HepG2 (cell line): ENCODE measurements at regions not wholly inside any gene's neighbourhood (a gene's known extent, or its start where the extent isn't known, plus 50 kb on each side); places are given as distances from the start of the nearest gene placed in this dataset.

Experiments used
- ATAC-seq: fragments of 200-7000 bp; cut with Tn5 transposase; 3 replicates; pipeline ENCODE4 v1.9.1; 2020; ENCODE audit warnings: mild to moderate bottlenecking, moderate library complexity
- BruUV-seq: library from RNA; stranded (reverse); fragments of 400-500 nt; replicated peaks from 2 replicates; lab custom pipeline; 2021; lab: Mats Ljungman, UMichigan
- CTCF ChIA-PET: fragments of 300-600 bp; formaldehyde crosslinking; extraction: SDS; loops from one replicate; lab custom pipeline; 2021; ENCODE audit warnings: low total read pairs, inconsistent platforms, low intra/inter-chr PET ratio; lab: Yijun Ruan, JAX
- POLR2A ChIA-PET: fragments of 350-600 bp; sonication (Branson Sonifier 250); formaldehyde crosslinking; loops from one replicate; lab custom pipeline; 2020; ENCODE audit warnings: antibody characterized with exemption, inconsistent platforms; lab: Yijun Ruan, JAX
- DNase-seq: peaks from one replicate; pipeline ENCODE4 v3.0.0-alpha.2; 2015; ENCODE audit warnings: low spot score
- FAIRE-seq: peaks from 3 replicates; lab custom pipeline; 2011; peaks lifted over from hg19 to GRCh38; lab: Jason Lieb, UNC
- H2AFZ ChIP-seq: one replicate; pipeline ENCODE4 v1.6.1; 2011; ENCODE audit warnings: low read length, inconsistent platforms
- H3K27ac ChIP-seq: fragments of 300-600 bp; 3 replicates; pipeline ENCODE4 v1.8.0; 2011; ENCODE audit warnings: mixed run types, mild to moderate bottlenecking, mixed read lengths, low read length, inconsistent platforms; ENCODE audit not compliant: insufficient read depth; ENCODE audit errors: extremely low read length
- H3K27me3 ChIP-seq, 2 experiments: fragments of 200-600 bp in 1 of 2; 2 replicates in 1 of 2; 3 replicates in 1 of 2; pipeline versions ENCODE4 v1.6.0 to v1.8.0; 2011; ENCODE audit warnings: low read length in 2 of 2, mild to moderate bottlenecking in 2 of 2, moderate library complexity in 2 of 2, inconsistent platforms in 1 of 2; ENCODE audit not compliant: insufficient read depth in 2 of 2, control insufficient read depth in 1 of 2
- H3K36me3 ChIP-seq, 2 experiments: fragments of 200-600 bp in 1 of 2; replicated peaks in 1 of 2; 2 replicates in 1 of 2; 3 replicates in 1 of 2; pipeline versions ENCODE4 v1.5.1 to v1.8.0; 2011; ENCODE audit warnings: low read length in 2 of 2, inconsistent platforms in 1 of 2; ENCODE audit not compliant: insufficient read depth in 2 of 2, control insufficient read depth in 1 of 2
- H3K4me1 ChIP-seq: 2 replicates; pipeline ENCODE4 v1.5.1; 2012; ENCODE audit warnings: low read length, inconsistent platforms; ENCODE audit not compliant: insufficient read depth
- H3K4me2 ChIP-seq: 2 replicates; pipeline ENCODE4 v1.6.0; 2011; ENCODE audit warnings: low read depth, low read length, inconsistent platforms
- H3K4me3 ChIP-seq, 3 experiments: fragments of 200-600 bp in 1 of 3; sonication (generic), shearing (Covaris generic) in 1 of 3; replicated peaks in 1 of 3; 2 replicates each; pipeline ENCODE4 v1.5.1; 2011 to 2016; ENCODE audit warnings: low read length in 3 of 3, inconsistent platforms in 2 of 3, low read depth in 2 of 3, mild to moderate bottlenecking in 2 of 3, control low read depth in 1 of 3, mixed read lengths in 1 of 3; ENCODE audit not compliant: insufficient read depth in 1 of 3
- H3K79me2 ChIP-seq: one replicate; pipeline ENCODE4 v1.6.1; 2011; ENCODE audit warnings: low read length, inconsistent platforms; ENCODE audit not compliant: insufficient read depth
- H3K9ac ChIP-seq: 2 replicates; pipeline ENCODE4 v1.6.0; 2011; ENCODE audit warnings: mild to moderate bottlenecking, low read depth, low read length, inconsistent platforms; ENCODE audit not compliant: insufficient read depth
- H3K9me3 ChIP-seq: 2 replicates; pipeline ENCODE4 v1.5.1; 2012; ENCODE audit warnings: mild to moderate bottlenecking, low read length
- H4K20me1 ChIP-seq: 2 replicates; pipeline ENCODE4 v1.6.0; 2011; ENCODE audit warnings: inconsistent platforms, mild to moderate bottlenecking, low read length, moderate library complexity; ENCODE audit not compliant: insufficient read depth
- FOXJ3 ChIP-seq: sonication (generic); formaldehyde crosslinking; IDR thresholded peaks from 2 replicates; pipeline ENCODE4 v1.4.0; 2020; ENCODE audit warnings: missing genetic modification reagents, mild to moderate bottlenecking, borderline replicate concordance
- GMEB2 ChIP-seq: IDR thresholded peaks from 2 replicates; pipeline ENCODE4 v1.6.1; 2016; ENCODE audit warnings: missing biosample characterization, missing genetic modification reagents, low read depth
- HMG20B ChIP-seq: conservative IDR thresholded peaks from 2 replicates; pipeline ENCODE4 v1.6.1; 2016; ENCODE audit warnings: missing genetic modification reagents, missing compliant biosample characterization
- JUN ChIP-seq: sonication (generic); formaldehyde crosslinking; IDR thresholded peaks from 2 replicates; pipeline ENCODE4 v1.4.0; 2020; ENCODE audit warnings: mild to moderate bottlenecking, missing genetic modification reagents
- KLF11 ChIP-seq: IDR thresholded peaks from 2 replicates; pipeline ENCODE4 v1.6.1; 2016; ENCODE audit warnings: missing compliant biosample characterization
- MIER3 ChIP-seq: IDR thresholded peaks from 2 replicates; pipeline ENCODE4 v1.6.1; 2016; ENCODE audit warnings: missing compliant biosample characterization, borderline replicate concordance
- NR3C1 ChIP-seq: sonication (generic); formaldehyde crosslinking; IDR thresholded peaks from 2 replicates; pipeline ENCODE4 v1.4.0; 2020; ENCODE audit warnings: missing genetic modification reagents
- REXO4 ChIP-seq: sonication (generic); formaldehyde crosslinking; IDR thresholded peaks from 2 replicates; pipeline ENCODE4 v1.8.0; 2022; ENCODE audit warnings: missing genetic modification reagents, mild to moderate bottlenecking, borderline replicate concordance
- SIN3B ChIP-seq: fragments of 150-350 bp; IDR thresholded peaks from 2 replicates; pipeline ENCODE4 v1.6.1; 2014; ENCODE audit warnings: low read length
- SOX5 ChIP-seq: IDR thresholded peaks from 2 replicates; pipeline ENCODE4 v1.6.1; 2016; ENCODE audit warnings: borderline replicate concordance
- WIZ ChIP-seq: sonication (generic); formaldehyde crosslinking; IDR thresholded peaks from 2 replicates; pipeline ENCODE4 v1.5.1; 2020; ENCODE audit warnings: mild to moderate bottlenecking, missing genetic modification reagents
- ZHX2 ChIP-seq, 2 experiments: sonication (generic) in 1 of 2; formaldehyde crosslinking in 1 of 2; IDR thresholded peaks; 2 replicates each; pipeline versions ENCODE4 v1.6.1 to v1.9.0; 2014 to 2022; ENCODE audit warnings: antibody characterized with exemption in 1 of 2, borderline replicate concordance in 1 of 2, inconsistent platforms in 1 of 2, low read depth in 1 of 2, missing genetic modification reagents in 1 of 2
- ZNF746 ChIP-seq: sonication (generic); formaldehyde crosslinking; IDR thresholded peaks from 2 replicates; pipeline ENCODE4 v1.8.0; 2022; ENCODE audit warnings: mild to moderate bottlenecking, missing genetic modification reagents
- WGBS: methylation state at CpG from one replicate; pipeline ENCODE4 v1.1.6; 2017; ENCODE audit warnings: low lambda C conversion rate; 5-methylcytosine and 5-hydroxymethylcytosine counted together
- in situ Hi-C: cut with HindIII; loops from 2 replicates; pipeline ENCODE4 v1.10.0; 2017; ENCODE audit warnings: low pct_unique_long_range_greater_than_20kb; ENCODE audit not compliant: extremely low pct_ligation_motif_present
- intact Hi-C: fragments of 100-400 bp; cut with micrococcal nuclease; formaldehyde crosslinking; loops from one replicate; pipeline ENCODE4 v1.10.0; 2022; ENCODE audit not compliant: unreplicated experiment

GRCh38 chr14:30108975-30109700 lies 181.5 kb upstream of the PRKD1 start:
- Histone ChIP-seq H3K4me3 (no peak overlapping the region), H3K9me3 (peaks cover 87% of the 10 kb centered on the region), H3K9ac (no peak overlapping the region), H3K79me2 (no peaks in the 10 kb centered on the region), H3K27me3 (no peaks in the 10 kb centered on the region), H3K4me1 (no peaks in the 10 kb centered on the region), H4K20me1 (no peaks in the 10 kb centered on the region), H3K4me2 (no peak overlapping the region), H2AFZ (no peak overlapping the region), H3K27ac (no peak overlapping the region), H3K36me3 (no peaks in the 10 kb centered on the region)
- FAIRE-seq (no peak), DNase-seq (no peak), ATAC-seq (no peak)
- ChIA-PET POLR2A (no interaction called here), CTCF (no interaction called here)
- BruUV-seq: no TSS peak
- WGBS: 14% methylated on average over 2 of the region's 2 CpGs
- TF ChIP-seq WIZ (no peak), NR3C1 (no peak), ZNF746 (CRISPR knock-in tag) (no peak), HMG20B (no peak), GMEB2 (CRISPR knock-in tag) (no peak), MIER3 (CRISPR knock-in tag) (no peak), FOXJ3 (no peak)
- intact Hi-C loops (no loop called here), in situ Hi-C loops (no loop called here)

GRCh38 chr14:30114051-30114450 lies 186.4 kb upstream of the PRKD1 start:
- Histone ChIP-seq H3K27me3 (no peaks in the 10 kb centered on the region), H2AFZ (no peak overlapping the region), H3K9me3 (peaks cover 83% of the 10 kb centered on the region), H3K27ac (no peak overlapping the region), H3K4me3 (no peak overlapping the region), H3K79me2 (no peaks in the 10 kb centered on the region), H4K20me1 (no peaks in the 10 kb centered on the region), H3K36me3 (no peaks in the 10 kb centered on the region), H3K4me1 (no peaks in the 10 kb centered on the region), H3K4me2 (no peak overlapping the region), H3K9ac (no peak overlapping the region)
- no TSS peak for BruUV-seq
- DNase-seq (no peak), ATAC-seq (no peak), FAIRE-seq (no peak)
- intact Hi-C loops (no loop called here), in situ Hi-C loops (no loop called here)
- ChIA-PET CTCF (no interaction called here), POLR2A (no interaction called here)
- TF ChIP-seq REXO4 (no peak), KLF11 (no peak), ZHX2 (IDR thresholded peaks at IDR 0.05; ENCODE audit: low read depth) (no peak), ZHX2 (CRISPR knock-in tag; IDR thresholded peaks at IDR 0.05; ENCODE audit: borderline replicate concordance) (no peak), SIN3B (no peak), SOX5 (CRISPR knock-in tag) (no peak), JUN (CRISPR knock-in tag) (no peak)
